ENCODE measurements at regions not wholly inside any gene's neighbourhood (a gene's known extent, or its start where the extent isn't known, plus 50 kb on each side); places are given as distances from the start of the nearest gene placed in this dataset.
"Not testable (repeated sequence)": the region's sequence is repeated elsewhere in the genome, so short reads cannot be mapped to it uniquely, and the experiment has no call there.

DNA sequence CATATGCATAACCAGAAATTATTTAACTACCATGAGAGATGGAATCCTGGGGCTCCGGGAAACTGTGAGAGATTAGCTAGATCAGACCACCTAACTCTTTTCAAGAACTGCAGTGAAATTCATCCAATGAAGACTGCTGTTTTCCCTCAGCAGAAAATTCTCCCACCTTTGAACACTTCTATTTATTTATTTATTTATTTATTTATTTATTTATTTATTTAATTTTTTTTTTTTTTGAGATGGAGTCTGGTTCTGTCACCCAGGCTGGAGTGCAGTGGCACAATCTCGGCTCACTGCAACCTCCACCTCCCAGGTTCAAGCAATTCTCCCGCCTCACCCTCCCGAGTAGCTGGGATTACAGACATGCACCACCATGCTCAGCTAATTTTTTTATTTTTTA, 802.2 kb downstream of the BCL11A start:
- H3K36me3 ChIP-seq (ENCODE audit: control insufficient read depth in 2 of 2, insufficient read depth in 2 of 2, low read length in 1 of 2); H3K9me3 ChIP-seq (ENCODE audit: control insufficient read depth in 2 of 2, insufficient read depth in 1 of 2, low read length in 1 of 2); DNase-seq (ENCODE audit: low read depth in 6 of 9, low spot score in 9 of 9); H3K27ac ChIP-seq (ENCODE audit: low read depth in 1 of 2, low read length in 1 of 2); H3K27me3 ChIP-seq (ENCODE audit: control insufficient read depth in 2 of 2, insufficient read depth in 1 of 2, low read length in 1 of 2); H3K4me1 ChIP-seq (ENCODE audit: control insufficient read depth in 2 of 2, insufficient read depth in 2 of 2, low read length in 2 of 2); H3K4me3 ChIP-seq (ENCODE audit: low read length in 2 of 2): not testable (repeated sequence)
- WGBS, result 98% methylated on average over 4 of the region's 4 CpGs

DNA sequence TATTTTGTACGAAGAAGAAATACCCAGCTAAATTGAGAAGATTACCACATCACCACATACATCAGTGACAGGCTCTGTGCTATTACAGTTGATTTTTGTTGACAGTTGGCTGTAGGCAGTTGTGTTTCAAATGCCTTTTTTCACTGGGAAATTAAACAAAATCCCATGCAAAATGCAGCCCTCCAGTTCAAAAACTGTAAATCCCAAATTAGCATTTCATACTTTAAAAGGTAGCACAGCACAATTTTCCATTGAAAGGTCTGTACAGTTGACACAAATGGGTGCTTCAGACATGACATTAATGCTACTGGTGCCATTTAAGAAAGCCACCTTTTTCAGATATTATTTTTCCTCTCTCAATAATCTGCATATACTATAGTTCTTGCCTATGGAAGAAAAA, 807.2 kb downstream of the BCL11A start:
- Histone ChIP-seq H3K27ac (ENCODE audit: low read depth in 1 of 2, low read length in 1 of 2) (no peak overlapping the region), H3K4me3 (ENCODE audit: low read length in 2 of 2) (no peak overlapping the region), H3K27me3 (ENCODE audit: control insufficient read depth in 2 of 2, insufficient read depth in 1 of 2, low read length in 1 of 2) (no peaks in the 10 kb centered on the region), H3K36me3 (ENCODE audit: control insufficient read depth in 2 of 2, insufficient read depth in 2 of 2, low read length in 1 of 2) (no peaks in the 10 kb centered on the region), H3K9me3 (ENCODE audit: control insufficient read depth in 2 of 2, insufficient read depth in 1 of 2, low read length in 1 of 2) (no peaks in the 10 kb centered on the region), H3K4me1 (ENCODE audit: control insufficient read depth in 2 of 2, insufficient read depth in 2 of 2, low read length in 2 of 2) (no peaks in the 10 kb centered on the region)
- 96% methylated on average over 1 of the region's 1 CpG for WGBS
- no peak for DNase-seq (ENCODE audit: low read depth in 6 of 9, low spot score in 9 of 9)

DNA sequence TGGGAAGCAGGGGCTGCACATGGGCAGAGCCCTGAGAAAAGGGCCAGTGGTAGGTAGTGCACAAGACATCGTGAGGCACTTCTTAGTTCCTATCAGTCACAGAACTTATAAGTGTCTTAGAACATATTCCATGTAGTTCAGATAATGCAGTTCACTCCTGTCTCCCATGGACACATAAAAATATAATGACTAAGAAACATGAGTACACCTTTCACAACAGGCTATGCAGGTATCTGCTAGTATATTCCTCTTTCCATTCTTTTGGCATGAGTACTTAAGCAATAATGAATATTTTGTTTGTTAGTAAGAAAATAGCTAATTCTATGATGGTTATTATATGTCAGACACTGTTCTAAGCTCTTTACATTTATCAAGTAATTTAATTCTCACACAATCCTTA, 808.4 kb downstream of the BCL11A start:
- no peak overlapping the region for H3K4me3 ChIP-seq (ENCODE audit: low read length in 2 of 2)
- H3K4me1 ChIP-seq (ENCODE audit: control insufficient read depth in 2 of 2, insufficient read depth in 2 of 2, low read length in 2 of 2), result no peaks in the 10 kb centered on the region
- no peaks in the 10 kb centered on the region for H3K27me3 ChIP-seq (ENCODE audit: control insufficient read depth in 2 of 2, insufficient read depth in 1 of 2, low read length in 1 of 2)
- H3K27ac ChIP-seq (ENCODE audit: low read depth in 1 of 2, low read length in 1 of 2), result no peak overlapping the region
- DNase-seq (ENCODE audit: low read depth in 6 of 9, low spot score in 9 of 9), result no peak
- 100% methylated on average over 1 of the region's 1 CpG for WGBS
- H3K9me3 ChIP-seq (ENCODE audit: control insufficient read depth in 2 of 2, insufficient read depth in 1 of 2, low read length in 1 of 2), result no peaks in the 10 kb centered on the region
- H3K36me3 ChIP-seq (ENCODE audit: control insufficient read depth in 2 of 2, insufficient read depth in 2 of 2, low read length in 1 of 2), result no peaks in the 10 kb centered on the region

DNA sequence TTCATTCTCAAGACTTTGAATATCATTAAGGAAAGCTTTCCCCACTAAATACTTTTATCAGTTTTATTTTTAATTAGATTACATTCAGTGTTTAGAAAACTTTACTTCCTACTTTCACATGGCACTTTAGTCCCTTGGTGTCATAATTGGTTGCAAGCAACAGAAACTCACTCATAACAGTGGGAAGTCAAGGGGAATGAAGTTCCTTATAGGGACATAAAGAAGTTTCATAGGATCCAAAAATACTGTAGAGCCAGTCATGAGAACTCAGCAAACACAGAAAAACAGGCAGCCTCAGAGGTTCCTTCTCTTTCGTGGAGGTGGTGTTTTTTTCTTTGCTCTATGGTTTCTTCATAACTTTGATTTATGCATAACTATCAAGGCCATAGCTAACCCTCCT, 809.0 kb downstream of the BCL11A start:
- WGBS, result 96% methylated on average over 1 of the region's 1 CpG
- no peaks in the 10 kb centered on the region for H3K9me3 ChIP-seq (ENCODE audit: control insufficient read depth in 2 of 2, insufficient read depth in 1 of 2, low read length in 1 of 2)
- no peak overlapping the region for H3K4me3 ChIP-seq (ENCODE audit: low read length in 2 of 2)
- H3K27me3 ChIP-seq (ENCODE audit: control insufficient read depth in 2 of 2, insufficient read depth in 1 of 2, low read length in 1 of 2), result no peaks in the 10 kb centered on the region
- no peak for DNase-seq (ENCODE audit: low read depth in 6 of 9, low spot score in 9 of 9)
- H3K27ac ChIP-seq (ENCODE audit: low read depth in 1 of 2, low read length in 1 of 2), result no peak overlapping the region
- no peaks in the 10 kb centered on the region for H3K4me1 ChIP-seq (ENCODE audit: control insufficient read depth in 2 of 2, insufficient read depth in 2 of 2, low read length in 2 of 2)
- H3K36me3 ChIP-seq (ENCODE audit: control insufficient read depth in 2 of 2, insufficient read depth in 2 of 2, low read length in 1 of 2), result no peaks in the 10 kb centered on the region

DNA sequence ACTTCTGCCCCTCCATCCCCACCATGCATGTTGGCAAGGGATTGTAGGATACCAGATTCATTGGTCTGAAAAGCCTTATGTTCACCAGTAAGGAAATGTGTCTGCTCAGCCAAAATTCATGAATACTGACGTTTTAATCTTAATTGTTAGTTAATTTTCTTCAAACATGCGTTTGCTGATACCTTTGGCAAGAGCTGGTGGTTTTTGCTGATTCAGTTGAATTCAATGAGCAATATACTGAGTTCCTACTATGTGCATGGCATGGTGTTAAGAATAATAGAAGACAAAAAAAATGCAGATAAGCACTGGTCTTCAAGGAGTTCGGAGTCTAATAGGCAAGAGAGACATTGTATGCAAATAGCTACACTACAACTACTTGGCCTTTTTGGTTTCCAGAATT, 811.6 kb downstream of the BCL11A start:
- 99% methylated on average over 3 of the region's 3 CpGs for WGBS
- Histone ChIP-seq H3K4me1 (ENCODE audit: control insufficient read depth in 2 of 2, insufficient read depth in 2 of 2, low read length in 2 of 2) (no peaks in the 10 kb centered on the region), H3K27ac (ENCODE audit: low read depth in 1 of 2, low read length in 1 of 2) (no peak overlapping the region), H3K4me3 (ENCODE audit: low read length in 2 of 2) (no peak overlapping the region), H3K27me3 (ENCODE audit: control insufficient read depth in 2 of 2, insufficient read depth in 1 of 2, low read length in 1 of 2) (no peaks in the 10 kb centered on the region), H3K36me3 (ENCODE audit: control insufficient read depth in 2 of 2, insufficient read depth in 2 of 2, low read length in 1 of 2) (no peaks in the 10 kb centered on the region), H3K9me3 (ENCODE audit: control insufficient read depth in 2 of 2, insufficient read depth in 1 of 2, low read length in 1 of 2) (no peaks in the 10 kb centered on the region)
- DNase-seq (ENCODE audit: low read depth in 6 of 9, low spot score in 9 of 9), result no peak

DNA sequence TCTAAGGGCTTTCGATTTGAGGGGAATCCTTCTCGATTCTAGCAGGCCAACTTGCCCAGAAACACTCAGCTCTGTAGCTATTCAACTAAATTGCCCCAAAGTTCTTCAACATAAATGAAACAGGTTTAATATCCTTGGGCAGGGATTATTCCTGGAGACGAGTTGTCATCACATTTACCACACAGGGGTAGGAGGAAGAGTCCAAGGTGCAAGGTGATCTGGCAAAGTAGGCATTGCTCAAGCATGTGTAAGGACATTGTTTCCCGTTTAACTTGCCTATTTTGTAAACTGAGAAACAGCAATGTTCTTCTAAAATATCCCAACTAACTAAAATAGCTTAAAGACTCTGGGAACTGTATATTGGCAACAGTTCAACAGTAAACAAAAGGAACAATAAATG, 814.3 kb downstream of the BCL11A start:
- Histone ChIP-seq H3K36me3 (ENCODE audit: control insufficient read depth in 2 of 2, insufficient read depth in 2 of 2, low read length in 1 of 2) (no peaks in the 10 kb centered on the region), H3K27ac (ENCODE audit: low read depth in 1 of 2, low read length in 1 of 2) (no peak overlapping the region), H3K4me1 (ENCODE audit: control insufficient read depth in 2 of 2, insufficient read depth in 2 of 2, low read length in 2 of 2) (no peaks in the 10 kb centered on the region), H3K4me3 (ENCODE audit: low read length in 2 of 2) (no peak overlapping the region), H3K27me3 (ENCODE audit: control insufficient read depth in 2 of 2, insufficient read depth in 1 of 2, low read length in 1 of 2) (no peaks in the 10 kb centered on the region), H3K9me3 (ENCODE audit: control insufficient read depth in 2 of 2, insufficient read depth in 1 of 2, low read length in 1 of 2) (no peaks in the 10 kb centered on the region)
- WGBS, result 96% methylated on average over 4 of the region's 4 CpGs
- no peak for DNase-seq (ENCODE audit: low read depth in 6 of 9, low spot score in 9 of 9)

DNA sequence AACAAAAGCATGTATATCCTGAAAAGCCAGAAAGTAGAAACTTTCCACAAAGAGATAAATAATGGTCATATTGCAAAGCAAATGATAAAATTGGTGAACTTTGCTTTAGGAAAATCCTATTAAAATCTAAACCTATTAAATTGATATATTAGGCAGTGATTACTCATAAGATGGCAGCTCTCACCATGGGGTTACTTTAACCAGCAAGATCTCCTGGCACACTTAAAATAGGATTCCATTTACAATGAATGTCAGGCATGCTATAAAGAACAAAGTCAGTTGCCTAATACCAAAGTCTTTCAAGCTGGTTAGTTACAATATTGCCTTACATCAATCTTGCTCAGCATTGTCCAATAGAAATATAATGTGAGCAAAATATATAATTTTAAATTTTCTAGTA, 816.2 kb downstream of the BCL11A start:
- Histone ChIP-seq H3K4me3 (ENCODE audit: low read length in 2 of 2) (no peak overlapping the region), H3K27me3 (ENCODE audit: control insufficient read depth in 2 of 2, insufficient read depth in 1 of 2, low read length in 1 of 2) (no peaks in the 10 kb centered on the region), H3K27ac (ENCODE audit: low read depth in 1 of 2, low read length in 1 of 2) (no peak overlapping the region), H3K4me1 (ENCODE audit: control insufficient read depth in 2 of 2, insufficient read depth in 2 of 2, low read length in 2 of 2) (no peaks in the 10 kb centered on the region), H3K9me3 (ENCODE audit: control insufficient read depth in 2 of 2, insufficient read depth in 1 of 2, low read length in 1 of 2) (no peaks in the 10 kb centered on the region), H3K36me3 (ENCODE audit: control insufficient read depth in 2 of 2, insufficient read depth in 2 of 2, low read length in 1 of 2) (no peaks in the 10 kb centered on the region)
- no peak for DNase-seq (ENCODE audit: low read depth in 6 of 9, low spot score in 9 of 9)

DNA sequence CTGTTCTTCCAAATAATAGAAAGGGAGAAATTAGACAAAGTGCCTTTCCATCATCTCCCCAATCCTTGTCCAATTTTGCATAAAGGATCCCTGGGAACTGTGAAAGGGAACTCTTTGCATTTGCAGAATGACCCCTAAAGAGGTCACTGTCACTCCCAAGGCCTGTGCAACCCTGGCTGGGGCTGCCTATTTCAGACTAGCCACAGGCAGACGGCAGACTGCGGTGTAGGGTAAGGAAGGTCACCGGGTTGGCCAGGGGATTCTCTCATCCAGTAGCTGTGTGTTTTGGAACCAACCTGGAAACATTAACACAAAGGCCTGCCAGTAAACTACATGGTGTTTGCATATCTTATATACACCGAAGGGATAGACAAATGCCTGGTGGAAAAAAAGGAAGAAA, 818.7 kb downstream of the BCL11A start:
- H3K4me3 ChIP-seq (ENCODE audit: low read length in 2 of 2), result no peak overlapping the region
- no peaks in the 10 kb centered on the region for H3K27me3 ChIP-seq (ENCODE audit: control insufficient read depth in 2 of 2, insufficient read depth in 1 of 2, low read length in 1 of 2)
- 96% methylated on average over 4 of the region's 4 CpGs for WGBS
- no peak for DNase-seq (ENCODE audit: low read depth in 6 of 9, low spot score in 9 of 9)
- H3K9me3 ChIP-seq (ENCODE audit: control insufficient read depth in 2 of 2, insufficient read depth in 1 of 2, low read length in 1 of 2), result no peaks in the 10 kb centered on the region
- H3K27ac ChIP-seq (ENCODE audit: low read depth in 1 of 2, low read length in 1 of 2), result no peak overlapping the region
- no peaks in the 10 kb centered on the region for H3K36me3 ChIP-seq (ENCODE audit: control insufficient read depth in 2 of 2, insufficient read depth in 2 of 2, low read length in 1 of 2)
- no peaks in the 10 kb centered on the region for H3K4me1 ChIP-seq (ENCODE audit: control insufficient read depth in 2 of 2, insufficient read depth in 2 of 2, low read length in 2 of 2)

DNA sequence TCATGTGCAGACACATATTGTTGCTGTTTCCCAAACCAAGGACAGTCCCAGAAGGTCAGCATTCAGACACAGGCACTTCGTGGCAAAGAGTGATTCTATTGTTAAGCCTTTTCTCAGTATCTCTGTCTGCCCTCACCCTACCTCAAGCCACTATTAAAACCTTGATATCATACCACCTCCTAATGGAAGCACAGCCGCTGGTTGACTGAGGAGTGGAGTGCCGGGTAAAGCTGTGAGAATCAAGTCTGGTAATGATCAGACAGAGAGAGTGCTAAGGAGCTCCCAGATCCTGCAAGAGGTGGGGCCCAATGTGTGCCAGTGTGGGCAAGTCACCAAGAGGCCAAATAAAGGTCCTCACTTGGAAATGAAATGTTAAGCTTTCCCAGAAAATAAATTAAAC, 819.5 kb downstream of the BCL11A start:
- Histone ChIP-seq H3K4me3 (ENCODE audit: low read length in 2 of 2) (no peak overlapping the region), H3K36me3 (ENCODE audit: control insufficient read depth in 2 of 2, insufficient read depth in 2 of 2, low read length in 1 of 2) (no peaks in the 10 kb centered on the region), H3K9me3 (ENCODE audit: control insufficient read depth in 2 of 2, insufficient read depth in 1 of 2, low read length in 1 of 2) (no peaks in the 10 kb centered on the region), H3K4me1 (ENCODE audit: control insufficient read depth in 2 of 2, insufficient read depth in 2 of 2, low read length in 2 of 2) (no peaks in the 10 kb centered on the region), H3K27me3 (ENCODE audit: control insufficient read depth in 2 of 2, insufficient read depth in 1 of 2, low read length in 1 of 2) (no peaks in the 10 kb centered on the region), H3K27ac (ENCODE audit: low read depth in 1 of 2, low read length in 1 of 2) (no peak overlapping the region)
- 97% methylated on average over 3 of the region's 3 CpGs for WGBS
- no peak for DNase-seq (ENCODE audit: low read depth in 6 of 9, low spot score in 9 of 9)

DNA sequence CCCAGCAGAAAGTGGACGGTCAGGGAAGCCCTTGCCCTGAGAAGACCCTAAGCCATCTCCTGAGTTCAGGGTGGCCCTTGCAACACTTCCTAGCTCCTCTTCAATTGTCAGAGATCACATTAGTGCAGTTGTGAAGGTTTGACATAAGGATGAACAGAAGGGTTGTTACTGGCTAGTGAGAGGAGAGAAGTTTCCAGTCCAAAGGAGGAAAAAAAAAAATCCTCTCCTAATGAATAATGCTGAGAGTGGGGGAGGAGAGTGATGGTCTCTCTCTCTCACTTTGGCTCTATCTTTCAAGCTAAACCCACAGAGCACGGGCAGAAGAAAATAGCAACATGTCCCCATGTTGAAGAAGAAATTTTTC, 819.9 kb downstream of the BCL11A start:
- Histone ChIP-seq H3K27ac (ENCODE audit: low read depth in 1 of 2, low read length in 1 of 2) (no peak overlapping the region), H3K9me3 (ENCODE audit: control insufficient read depth in 2 of 2, insufficient read depth in 1 of 2, low read length in 1 of 2) (no peaks in the 10 kb centered on the region), H3K27me3 (ENCODE audit: control insufficient read depth in 2 of 2, insufficient read depth in 1 of 2, low read length in 1 of 2) (no peaks in the 10 kb centered on the region), H3K36me3 (ENCODE audit: control insufficient read depth in 2 of 2, insufficient read depth in 2 of 2, low read length in 1 of 2) (no peaks in the 10 kb centered on the region), H3K4me1 (ENCODE audit: control insufficient read depth in 2 of 2, insufficient read depth in 2 of 2, low read length in 2 of 2) (no peaks in the 10 kb centered on the region), H3K4me3 (ENCODE audit: low read length in 2 of 2) (no peak overlapping the region)
- no peak for DNase-seq (ENCODE audit: low read depth in 6 of 9, low spot score in 9 of 9)
- 98% methylated on average over 2 of the region's 2 CpGs for WGBS
